Right lobe of liver (tissue), 6 donors: ENCODE measurements at regions not wholly inside any gene's neighbourhood (a gene's known extent, or its start where the extent isn't known, plus 50 kb on each side); places are given as distances from the start of the nearest gene placed in this dataset.
"Not testable (repeated sequence)": the region's sequence is repeated elsewhere in the genome, so short reads cannot be mapped to it uniquely, and the experiment has no call there.

Source experiments
- ATAC-seq, 4 donors: fragments of 200-7000 bp; cut with Tn5 transposase; one replicate each; pipeline ENCODE4 v1.9.1; 2020; ENCODE audit warnings: mild to moderate bottlenecking in 4 of 4, moderate library complexity in 4 of 4
- DNase-seq, 3 donors: peaks; one replicate each; pipeline ENCODE4 v3.0.0-alpha.2; 2020
- H3K27ac ChIP-seq, 3 donors: fragments of 200-600 bp; one replicate each; pipeline ENCODE4 v1.8.0; 2022
- H3K27me3 ChIP-seq, 2 donors: fragments of 200-600 bp; one replicate each; pipeline ENCODE4 v1.8.0; 2022
- H3K36me3 ChIP-seq, 4 donors: fragments of 200-600 bp; sonication (generic) in 1 of 4; one replicate each; pipeline versions ENCODE4 v1.5.1 to v1.8.0; 2017 to 2022; ENCODE audit warnings: control low read depth in 1 of 4
- H3K4me1 ChIP-seq, 4 donors: fragments of 200-600 bp; sonication (generic) in 1 of 4; one replicate each; pipeline versions ENCODE4 v1.5.1 to v1.8.0; 2017 to 2022; ENCODE audit warnings: control low read depth in 1 of 4
- H3K4me3 ChIP-seq, 3 donors: fragments of 200-600 bp; one replicate each; pipeline ENCODE4 v1.8.0; 2022
- H3K9me3 ChIP-seq, 4 donors: fragments of 200-600 bp; sonication (generic) in 1 of 4; one replicate each; pipeline versions ENCODE4 v1.5.1 to v1.8.0; 2017 to 2022; ENCODE audit warnings: control low read depth in 1 of 4
- CTCF ChIP-seq, 4 donors: fragments of 200-600 bp in 3 of 4; fragments of 450-650 bp in 1 of 4; IDR thresholded peaks; one replicate each; pipeline versions ENCODE4 v1.5.1 to v1.8.0; 2016 to 2022; ENCODE audit warnings: antibody characterized with exemption in 4 of 4, mild to moderate bottlenecking in 2 of 4
- POLR2A ChIP-seq: fragments of 450-650 bp; IDR thresholded peaks from one replicate; pipeline ENCODE4 v1.6.1; 2017; ENCODE audit warnings: antibody characterized with exemption, mild to moderate bottlenecking
- WGBS: methylation state at CpG from one replicate; pipeline ENCODE4 v1.1.6; 2018; ENCODE audit warnings: low coverage, low lambda C conversion rate; ENCODE audit not compliant: insufficient coverage; ENCODE audit errors: missing lambda C conversion rate; 5-methylcytosine and 5-hydroxymethylcytosine counted together
- intact Hi-C, 2 donors: fragments of 100-400 bp; cut with DNase I; formaldehyde crosslinking; loops; one replicate each; pipeline versions ENCODE4 v1.11.2 to v1.14.1; 2022
- donor health status: DM: no; HTN: yes; CAD: no.
- donor health status: DM: no; HTN: no; CAD: no.
- donor health status: DM: no; HTN: no; CAD: no.
- donor health status: DM: no; HTN: yes; CAD: no.
- donor health status: DM: no; HTN: yes; CAD: no.

GRCh38 chr1:244304656-244305055 is 147.1 kb downstream of the ADSS2 start:
- H3K27me3 ChIP-seq, result no peaks in the 10 kb centered on the region
- 58% methylated on average over 3 of the region's 3 CpGs for whole genome bisulfite sequencing
- H3K4me1 ChIP-seq, result no peaks in the 10 kb centered on the region
- TF ChIP-seq POLR2A (no peak), CTCF (IDR thresholded peaks at IDR 0.05) (no peak)
- intact Hi-C loops, result no loop called here
- ATAC-seq, result no peak
- no peaks in the 10 kb centered on the region for H3K36me3 ChIP-seq
- H3K9me3 ChIP-seq, result no peaks in the 10 kb centered on the region
- H3K4me3 ChIP-seq, result no peak overlapping the region
- H3K27ac ChIP-seq, result no peak overlapping the region
- no peak for DNase-seq

GRCh38 chr1:244305776-244306341 is 145.8 kb downstream of the ADSS2 start:
- Histone ChIP-seq H3K36me3 (no peaks in the 10 kb centered on the region), H3K4me1 (no peaks in the 10 kb centered on the region), H3K27ac (no peak overlapping the region), H3K9me3 (no peaks in the 10 kb centered on the region), H3K4me3 (no peak overlapping the region), H3K27me3 (no peaks in the 10 kb centered on the region)
- no peak for TF ChIP-seq POLR2A
- TF ChIP-seq CTCF (IDR thresholded peaks at IDR 0.05), result no peak
- ATAC-seq, result no peak
- WGBS, result 96% methylated on average over 2 of the region's 4 CpGs
- intact Hi-C loops, result no loop called here
- no peak for DNase-seq

- H3K27ac ChIP-seq, result no peak overlapping the region
- no peak for TF ChIP-seq CTCF (IDR thresholded peaks at IDR 0.05)
- no peak for TF ChIP-seq POLR2A
- ATAC-seq, result no peak
- no peaks in the 10 kb centered on the region for H3K4me1 ChIP-seq
- no peaks in the 10 kb centered on the region for H3K9me3 ChIP-seq
- H3K27me3 ChIP-seq, result no peaks in the 10 kb centered on the region
- no peaks in the 10 kb centered on the region for H3K36me3 ChIP-seq
- 93% methylated on average over 2 of the region's 2 CpGs for WGBS
- intact Hi-C loops, result no loop called here
- no peak for DNase-seq
- no peak overlapping the region for H3K4me3 ChIP-seq
Measured at GRCh38 chr1:244306544-244306943, 145.2 kb downstream of the ADSS2 start.

- H3K9me3 ChIP-seq, H3K36me3 ChIP-seq, H3K4me1 ChIP-seq, H3K4me3 ChIP-seq, intact Hi-C loops, DNase-seq, H3K27me3 ChIP-seq, H3K27ac ChIP-seq, ATAC-seq: not testable (repeated sequence)
- 72% methylated on average over 4 of the region's 4 CpGs for WGBS
Measured at GRCh38 chr1:244309191-244309590, 142.5 kb downstream of the ADSS2 start.

GRCh38 chr1:244311784-244312532 is 139.8 kb downstream of the ADSS2 start:
- no peaks in the 10 kb centered on the region for H3K4me1 ChIP-seq
- intact Hi-C loops, result no loop called here
- ATAC-seq, result no peak
- H3K4me3 ChIP-seq, result no peak overlapping the region
- TF ChIP-seq CTCF (IDR thresholded peaks at IDR 0.05) (no peak), POLR2A (no peak)
- no peak for DNase-seq
- no peak overlapping the region for H3K27ac ChIP-seq
- H3K36me3 ChIP-seq, result no peaks in the 10 kb centered on the region
- no peaks in the 10 kb centered on the region for H3K27me3 ChIP-seq
- WGBS, result 79% methylated on average over 16 of the region's 18 CpGs
- no peaks in the 10 kb centered on the region for H3K9me3 ChIP-seq
